OCI-LY7 (cell line): ENCODE measurements at regions not wholly inside any gene's neighbourhood (a gene's known extent, or its start where the extent isn't known, plus 50 kb on each side); places are given as distances from the start of the nearest gene placed in this dataset.

ENCODE experiments used
- CTCF ChIP-seq: fragments of 200-600 bp; sonication (generic); conservative IDR thresholded peaks from 2 replicates; pipeline ENCODE4 v1.5.1; 2014; ENCODE audit warnings: mild to moderate bottlenecking, antibody characterized with exemption, low read length, moderate library complexity, mixed read lengths
- EZH2phosphoT487 ChIP-seq: fragments of 200-600 bp; sonication (generic); IDR thresholded peaks from 2 replicates; pipeline ENCODE4 v1.6.1; 2018; ENCODE audit warnings: low read depth, borderline replicate concordance, mild to moderate bottlenecking, mixed run types, antibody characterized with exemption, low read length, moderate library complexity, mixed read lengths

GRCh38 chr1:29399465-29399864 is 163.1 kb downstream of the PTPRU start:
- TF ChIP-seq CTCF (no peak), EZH2phosphoT487 (no peak)
